Stimulated activated CD4-positive, alpha-beta T cell treated with anti-CD3 and anti-CD28 coated beads, TNF-alpha, amount 100 ng/mL, for 24 hours (primary cell): ENCODE measurements at regions not wholly inside any gene's neighbourhood (a gene's known extent, or its start where the extent isn't known, plus 50 kb on each side); places are given as distances from the start of the nearest gene placed in this dataset.
"Not testable (repeated sequence)": the region's sequence is repeated elsewhere in the genome, so short reads cannot be mapped to it uniquely, and the experiment has no call there.

Experiments used
- DNase-seq, 3 experiments: peaks; one replicate each; pipeline ENCODE4 v3.0.0-alpha.2; 2020; ENCODE audit warnings: low read depth in 3 of 3

GRCh38 chr11:103730131-103730940 lies 306.1 kb upstream of the DDI1 start:
- DNase-seq = no peak

- no peak for DNase-seq
Observed at GRCh38 chr11:103731670-103732069, 304.8 kb upstream of the DDI1 start.

- no peak for DNase-seq
Observed at GRCh38 chr11:103733889-103734288, 302.6 kb upstream of the DDI1 start.

- DNase-seq = no peak
Observed at GRCh38 chr11:103735497-103736032, 300.9 kb upstream of the DDI1 start.

GRCh38 chr11:103736315-103737036 lies 300.0 kb upstream of the DDI1 start:
- DNase-seq = no peak

DNA sequence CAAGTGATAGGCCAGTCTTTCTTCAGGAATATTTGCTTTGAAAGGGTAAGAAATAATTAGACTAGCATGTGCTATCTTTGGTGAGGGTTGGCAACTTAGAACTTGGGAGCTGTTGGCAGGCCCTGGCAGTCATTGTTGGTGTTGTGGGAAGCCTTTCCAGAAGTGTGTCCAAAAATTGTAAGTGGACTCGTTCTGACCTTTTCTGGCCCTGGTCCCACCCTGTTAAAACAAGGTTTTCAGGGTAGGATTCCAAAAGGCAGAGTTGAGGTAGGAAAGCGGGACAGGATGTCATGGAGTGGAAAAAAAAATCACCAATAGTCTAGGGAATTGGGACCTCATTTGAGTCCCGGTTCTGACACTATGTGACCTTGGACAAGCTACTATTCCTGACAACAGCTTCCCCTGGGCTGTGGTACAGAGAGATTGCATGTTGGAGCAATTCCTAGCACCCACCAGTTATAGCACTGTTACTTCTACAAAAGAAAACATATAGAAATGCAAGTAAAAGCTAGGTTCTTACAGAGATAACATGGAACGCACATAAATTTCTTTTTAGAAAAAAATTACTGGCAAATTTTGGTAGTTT lies 299.3 kb upstream of the DDI1 start:
- no peak for DNase-seq

GRCh38 chr11:103737747-103738146 lies 298.7 kb upstream of the DDI1 start:
- DNase-seq = no peak

GRCh38 chr11:103739074-103739796 lies 297.2 kb upstream of the DDI1 start:
- not testable (repeated sequence) for DNase-seq

- no peak for DNase-seq
Observed at GRCh38 chr11:103744496-103745153, 291.8 kb upstream of the DDI1 start.

- DNase-seq = no peak
Observed at GRCh38 chr11:103749158-103749557, 287.3 kb upstream of the DDI1 start.

- DNase-seq = no peak
Observed at GRCh38 chr11:103768816-103769215, 267.6 kb upstream of the DDI1 start.

DNA sequence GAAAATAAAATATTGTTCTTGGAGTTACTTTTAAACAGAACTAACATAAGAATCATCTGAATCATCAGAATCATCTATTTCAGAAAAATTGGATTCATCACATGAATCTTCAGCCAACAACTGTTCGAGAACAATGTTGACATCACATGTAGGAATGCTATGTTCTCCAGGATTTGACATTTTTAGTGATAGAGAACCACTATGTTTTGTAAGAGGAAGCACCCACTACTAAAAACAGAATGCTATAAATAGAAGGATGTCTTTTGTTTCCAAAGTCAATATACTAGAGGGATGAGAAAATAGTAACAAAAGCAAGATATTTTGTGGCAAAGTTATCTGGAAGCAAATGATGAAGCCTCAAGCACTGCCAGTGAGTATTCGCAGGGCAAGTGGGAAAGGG lies 263.4 kb upstream of the DDI1 start:
- DNase-seq = no peak

DNA sequence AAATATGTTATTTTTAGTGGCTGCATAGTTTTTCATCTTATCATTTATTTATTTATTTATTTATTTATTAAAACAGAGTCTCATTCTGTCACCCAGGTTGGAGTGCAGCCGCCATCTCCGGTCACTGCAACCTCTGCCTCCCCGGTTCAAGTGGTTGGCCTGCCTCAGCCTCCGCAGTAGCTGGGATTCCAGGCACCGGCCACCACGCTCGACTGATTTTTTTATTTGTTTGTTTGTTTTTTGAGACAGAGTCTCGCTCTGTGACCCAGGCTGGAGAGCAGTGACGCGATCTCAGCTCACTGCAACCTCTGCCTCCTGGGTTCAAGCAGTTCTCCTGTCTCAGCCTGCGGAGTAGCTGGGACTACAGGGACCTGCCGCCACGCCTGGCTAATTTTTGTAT lies 262.9 kb upstream of the DDI1 start:
- no peak for DNase-seq

GRCh38 chr11:103779054-103779453 lies 257.4 kb upstream of the DDI1 start:
- DNase-seq = no peak

GRCh38 chr11:103789952-103790351 lies 246.5 kb upstream of the DDI1 start:
- DNase-seq = no peak

GRCh38 chr11:103792981-103793468 lies 243.4 kb upstream of the DDI1 start:
- DNase-seq = no peak

DNA sequence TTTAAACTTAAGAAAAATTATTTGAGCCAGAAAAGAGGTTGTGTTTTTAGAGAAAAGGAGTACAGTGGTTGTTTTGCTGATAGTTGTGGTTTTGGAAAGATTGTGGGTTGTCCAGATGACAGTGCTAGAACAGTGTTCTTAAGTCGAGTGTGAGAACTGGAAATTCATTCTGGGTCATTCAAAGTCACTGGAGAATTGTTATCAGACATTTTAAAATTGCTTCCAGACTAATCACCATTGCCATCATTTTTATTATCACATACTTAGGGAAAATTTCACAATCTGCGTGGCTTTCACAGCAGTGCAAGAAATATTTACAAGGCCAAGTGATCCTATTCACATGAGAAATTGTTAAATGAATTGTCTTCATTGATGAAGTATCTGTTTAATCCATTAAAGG lies 242.2 kb upstream of the DDI1 start:
- no peak for DNase-seq

- DNase-seq = no peak
Observed at GRCh38 chr11:103798026-103798425, 238.4 kb upstream of the DDI1 start.

GRCh38 chr11:103798446-103798845 lies 238.0 kb upstream of the DDI1 start:
- DNase-seq = no peak

GRCh38 chr11:103800406-103801114 lies 235.9 kb upstream of the DDI1 start:
- DNase-seq = no peak

DNA sequence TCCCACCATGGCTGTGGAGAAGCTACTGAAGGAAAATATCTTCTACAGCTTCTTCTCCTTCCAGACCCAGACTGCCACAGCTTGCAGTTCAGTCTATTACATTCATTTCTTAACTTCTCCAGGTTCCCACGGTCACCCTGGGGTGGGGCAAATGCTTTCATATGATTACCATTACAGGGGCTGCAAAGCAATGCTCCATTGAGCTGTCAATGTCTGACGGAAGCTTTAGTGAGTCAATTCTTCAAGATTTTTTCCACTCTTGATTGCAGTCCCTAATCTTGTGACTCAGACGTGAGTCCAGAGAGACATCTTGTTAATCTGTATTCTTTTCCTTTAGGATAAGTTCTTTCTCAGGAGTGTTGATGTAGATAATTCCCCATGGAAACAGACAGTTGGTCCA lies 233.4 kb upstream of the DDI1 start:
- DNase-seq = no peak
